H1 (cell line): ENCODE measurements at regions not wholly inside any gene's neighbourhood (a gene's known extent, or its start where the extent isn't known, plus 50 kb on each side); places are given as distances from the start of the nearest gene placed in this dataset.

Experiments
- CTCF ChIA-PET: fragments of 300-600 bp; sonication (Branson Sonifier 250); formaldehyde crosslinking; loops from one replicate; lab custom pipeline; 2021; ENCODE audit not compliant: partially characterized antibody; lab: Charles Lee
- POLR2A ChIA-PET: fragments of 300-600 bp; sonication (Branson Sonifier 250); formaldehyde crosslinking; loops from one replicate; lab custom pipeline; 2021; ENCODE audit warnings: inconsistent platforms; ENCODE audit not compliant: partially characterized antibody; lab: Charles Lee
- DNase-seq, 2 experiments: peaks; one replicate each; pipeline versions ENCODE4 v3.0.0 to v3.0.0-alpha.2; 2010 to 2022; ENCODE audit warnings: low spot score in 2 of 2, low read depth in 1 of 2, mixed read lengths in 1 of 2
- FAIRE-seq: peaks from 2 replicates; lab custom pipeline; 2011; peaks lifted over from hg19 to GRCh38; lab: Jason Lieb, UNC
- H2AFZ ChIP-seq: 2 replicates; pipeline ENCODE4 v1.8.1; 2012; ENCODE audit warnings: low read length, inconsistent platforms
- H2AK5ac ChIP-seq: 2 replicates; pipeline ENCODE4 v1.6.1; 2013; ENCODE audit warnings: low read depth, low read length
- H2BK120ac ChIP-seq: replicated peaks from 2 replicates; pipeline ENCODE3; 2013; ENCODE audit warnings: low read depth, low read length, inconsistent platforms
- H2BK12ac ChIP-seq: 2 replicates; pipeline ENCODE4 v1.6.1; 2013; ENCODE audit warnings: low read depth, low read length
- H2BK15ac ChIP-seq: 2 replicates; pipeline ENCODE4 v1.6.1; 2013; ENCODE audit warnings: low read length
- H2BK20ac ChIP-seq: 2 replicates; pipeline ENCODE4 v1.6.1; 2013; ENCODE audit warnings: low read length
- H2BK5ac ChIP-seq: 2 replicates; pipeline ENCODE4 v1.6.1; 2013; ENCODE audit warnings: low read depth, low read length
- H3K14ac ChIP-seq: 2 replicates; pipeline ENCODE4 v1.6.1; 2013; ENCODE audit warnings: inconsistent platforms; ENCODE audit not compliant: insufficient read length
- H3K18ac ChIP-seq: 2 replicates; pipeline ENCODE4 v1.6.1; 2013; ENCODE audit warnings: low read length; ENCODE audit errors: extremely low read depth
- H3K23ac ChIP-seq: 2 replicates; pipeline ENCODE4 v1.6.1; 2013; ENCODE audit warnings: inconsistent platforms; ENCODE audit not compliant: insufficient read length
- H3K23me2 ChIP-seq: 2 replicates; pipeline ENCODE4 v1.6.1; 2013; ENCODE audit warnings: low read depth, low read length
- H3K27ac ChIP-seq: 2 replicates; pipeline ENCODE4 v1.6.1; 2011; ENCODE audit warnings: low read depth, low read length, inconsistent platforms
- H3K27me3 ChIP-seq, 4 experiments: replicated peaks in 1 of 4; 1 replicate in 1 of 4; 2 replicates in 3 of 4; pipeline versions ENCODE4 v1.6.1 to v1.8.1; 2011 to 2013; ENCODE audit warnings: low read length in 3 of 4, mild to moderate bottlenecking in 3 of 4, inconsistent platforms in 2 of 4, mixed read lengths in 2 of 4, moderate library complexity in 1 of 4; ENCODE audit not compliant: control insufficient read depth in 3 of 4, insufficient read depth in 3 of 4; ENCODE audit errors: extremely low read depth in 1 of 4
- H3K36me3 ChIP-seq, 4 experiments: 2 replicates each; pipeline versions ENCODE4 v1.6.1 to v1.8.1; 2011 to 2013; ENCODE audit warnings: mild to moderate bottlenecking in 4 of 4, low read length in 3 of 4, moderate library complexity in 2 of 4, control low read depth in 1 of 4, inconsistent platforms in 1 of 4; ENCODE audit not compliant: insufficient read depth in 4 of 4, control insufficient read depth in 2 of 4
- H3K4ac ChIP-seq: replicated peaks from 2 replicates; pipeline ENCODE3; 2013; ENCODE audit warnings: low read length, low read depth, mixed read lengths, inconsistent platforms; ENCODE audit not compliant: insufficient read length
- H3K4me1 ChIP-seq, 4 experiments: replicated peaks in 1 of 4; 1 replicate in 1 of 4; 2 replicates in 3 of 4; pipeline versions ENCODE4 v1.6.1 to v1.8.1; 2011 to 2013; ENCODE audit warnings: low read length in 3 of 4, inconsistent platforms in 2 of 4, mixed read lengths in 1 of 4; ENCODE audit not compliant: insufficient read depth in 4 of 4, control insufficient read depth in 3 of 4
- H3K4me2 ChIP-seq, 2 experiments: 2 replicates each; pipeline versions ENCODE4 v1.6.1 to v1.8.1; 2011 to 2013; ENCODE audit warnings: low read depth in 2 of 2, low read length in 2 of 2, control low read depth in 1 of 2, inconsistent platforms in 1 of 2, mild to moderate bottlenecking in 1 of 2; ENCODE audit not compliant: insufficient read depth in 1 of 2
- H3K4me3 ChIP-seq, 4 experiments: fragments of 200-600, 300-600 bp in 1 of 4; sonication (generic), shearing (Covaris generic), sonication (Bioruptor Twin) in 1 of 4; 2 replicates each; pipeline versions ENCODE4 v1.5.1 to v1.8.1; 2011 to 2016; ENCODE audit warnings: low read length in 4 of 4, low read depth in 3 of 4, control low read depth in 2 of 4, inconsistent platforms in 2 of 4, mild to moderate bottlenecking in 2 of 4, mixed read lengths in 1 of 4, moderate library complexity in 1 of 4; ENCODE audit not compliant: insufficient read depth in 2 of 4; ENCODE audit errors: extremely low read depth in 1 of 4
- H3K56ac ChIP-seq: replicated peaks from 2 replicates; pipeline ENCODE3; 2013; ENCODE audit warnings: low read depth, mild to moderate bottlenecking, mixed read lengths, low read length, inconsistent platforms; ENCODE audit not compliant: insufficient read length
- H3K79me1 ChIP-seq: 2 replicates; pipeline ENCODE4 v1.6.1; 2013; ENCODE audit warnings: low read depth, low read length, control low read depth
- H3K79me2 ChIP-seq, 2 experiments: 2 replicates each; pipeline versions ENCODE4 v1.6.1 to v1.8.1; 2012 to 2013; ENCODE audit warnings: low read length in 2 of 2, mild to moderate bottlenecking in 2 of 2, inconsistent platforms in 1 of 2; ENCODE audit not compliant: insufficient read depth in 2 of 2, control insufficient read depth in 1 of 2
- H3K9ac ChIP-seq, 4 experiments: replicated peaks in 1 of 4; 1 replicate in 1 of 4; 2 replicates in 3 of 4; pipeline versions ENCODE4 v1.6.1 to v1.8.1; 2011 to 2013; ENCODE audit warnings: low read depth in 3 of 4, low read length in 3 of 4, control low read depth in 2 of 4, mild to moderate bottlenecking in 2 of 4, moderate library complexity in 2 of 4, inconsistent platforms in 1 of 4; ENCODE audit errors: extremely low read depth in 1 of 4
- H3K9me3 ChIP-seq, 2 experiments: 2 replicates each; pipeline versions ENCODE4 v1.6.1 to v1.8.1; 2012 to 2013; ENCODE audit warnings: mild to moderate bottlenecking in 2 of 2, moderate library complexity in 2 of 2, control low read depth in 1 of 2, inconsistent platforms in 1 of 2, low read depth in 1 of 2, low read length in 1 of 2, mixed read lengths in 1 of 2; ENCODE audit not compliant: insufficient read depth in 2 of 2
- H4K20me1 ChIP-seq, 2 experiments: replicated peaks in 1 of 2; 2 replicates each; pipeline versions ENCODE3 to v1.8.1; 2011 to 2013; ENCODE audit warnings: inconsistent platforms in 2 of 2, low read length in 2 of 2, mild to moderate bottlenecking in 1 of 2; ENCODE audit not compliant: insufficient read depth in 2 of 2, control insufficient read depth in 1 of 2
- H4K5ac ChIP-seq: 2 replicates; pipeline ENCODE4 v1.6.1; 2013; ENCODE audit warnings: low read length, low read depth, mixed read lengths, inconsistent platforms; ENCODE audit not compliant: insufficient read length
- H4K8ac ChIP-seq: 2 replicates; pipeline ENCODE4 v1.8.0; 2013; ENCODE audit warnings: mild to moderate bottlenecking, moderate library complexity, low read length, inconsistent platforms; ENCODE audit not compliant: insufficient read depth; ENCODE audit errors: extremely low read depth
- H4K91ac ChIP-seq: replicated peaks from 2 replicates; pipeline ENCODE3; 2013; ENCODE audit warnings: low read length, mixed read lengths, inconsistent platforms; ENCODE audit not compliant: insufficient read length
- KDM1A ChIP-seq: fragments of 200-600, 300-600 bp; sonication (generic); IDR thresholded peaks from 2 replicates; pipeline ENCODE4 v1.7.1; 2016; ENCODE audit warnings: mild to moderate bottlenecking, low read length, borderline replicate concordance
- POLR2AphosphoS5 ChIP-seq: IDR thresholded peaks from 2 replicates; pipeline ENCODE4 v1.6.1; 2011; ENCODE audit warnings: low read depth, low read length
- WGBS, 2 experiments: shearing (Covaris generic) in 1 of 2; methylation state at CpG; one replicate each; pipeline versions ENCODE4 v1.1.6 to v1.1.7; 2013 to 2015; ENCODE audit warnings: low lambda C conversion rate in 2 of 2, mixed read lengths in 2 of 2, inconsistent platforms in 1 of 2, low coverage in 1 of 2, missing lambda C conversion rate in 1 of 2; ENCODE audit not compliant: insufficient replicate concordance in 2 of 2, insufficient coverage in 1 of 2, insufficient read length in 1 of 2; ENCODE audit errors: extremely low coverage in 1 of 2, missing lambda C conversion rate in 1 of 2; 5-methylcytosine and 5-hydroxymethylcytosine counted together

- H2AK5ac ChIP-seq = no peak overlapping the region
- DNase-seq (no peak), FAIRE-seq (no peak)
- no peak overlapping the region for H3K4ac ChIP-seq
- H4K8ac ChIP-seq = no peak overlapping the region; the same call in 1 of the 2 replicates
- H2BK12ac ChIP-seq = no peak overlapping the region
- no peak overlapping the region for H4K91ac ChIP-seq
- H3K9me3 ChIP-seq = no peaks in the 10 kb centered on the region; a peak in 1 of 4 replicates
- H4K5ac ChIP-seq = no peak overlapping the region
- CTCF ChIA-PET = no interaction called here
- peaks cover 3 to 7% (median 5%) of the 10 kb centered on the region in 4 experiments for H3K4me1 ChIP-seq
- no peak overlapping the region for H3K4me2 ChIP-seq
- no peaks in the 10 kb centered on the region for H3K79me1 ChIP-seq
- no peak overlapping the region for H2BK15ac ChIP-seq
- TF ChIP-seq KDM1A (no peak), POLR2AphosphoS5 (no peak)
- H3K14ac ChIP-seq = no peak overlapping the region
- H3K79me2 ChIP-seq = no peaks in the 10 kb centered on the region
- no peak overlapping the region for H3K18ac ChIP-seq
- H4K20me1 ChIP-seq = no peaks in the 10 kb centered on the region
- POLR2A ChIA-PET = no interaction called here
- H3K23ac ChIP-seq = no peak overlapping the region
- H3K23me2 ChIP-seq = peaks cover 6% of the 10 kb centered on the region; the same call in 1 of the 2 replicates
- 0 out of 7 replicates have a peak, but pooled peaks cover 0 to 3% (median 0%) of the 10 kb centered on the region in 4 experiments for H3K27me3 ChIP-seq
- WGBS, 2 experiments = 96% methylated on average over 8 of the region's 8 CpGs; no CpG with 5 or more reads in 1 of the 2 experiments
- no peak overlapping the region for H3K27ac ChIP-seq
- H3K9ac ChIP-seq = no peak overlapping the region
- H3K36me3 ChIP-seq = no peaks in the 10 kb centered on the region
- no peak overlapping the region for H3K56ac ChIP-seq
- H2BK5ac ChIP-seq = no peak overlapping the region
- no peak overlapping the region for H3K4me3 ChIP-seq
- no peak overlapping the region for H2BK120ac ChIP-seq
- H2AFZ ChIP-seq = no peak overlapping the region
- no peak overlapping the region for H2BK20ac ChIP-seq
These were observed 1496.4 kb downstream of the TBC1D22A start for GRCh38 chr22:48258811-48259210.
